HG03432 (cell line): ENCODE measurements at regions not wholly inside any gene's neighbourhood (a gene's known extent, or its start where the extent isn't known, plus 50 kb on each side); places are given as distances from the start of the nearest gene placed in this dataset.

Source experiments
- ATAC-seq: cut with Tn5 transposase; IDR thresholded peaks from one replicate; pipeline ENCODE4 v1.9.1; 2021; ENCODE audit warnings: mild to moderate bottlenecking, moderate library complexity; ENCODE audit not compliant: unreplicated experiment

- ATAC-seq: no peak
Measured at GRCh38 chr9:106581973-106582372, 281.0 kb upstream of the ZNF462 start.

GRCh38 chr9:106583751-106584150, 279.2 kb upstream of the ZNF462 start:
- ATAC-seq: no peak

GRCh38 chr9:106587042-106587441, 275.9 kb upstream of the ZNF462 start:
- ATAC-seq: no peak

GRCh38 chr9:106588626-106589025, 274.3 kb upstream of the ZNF462 start:
- ATAC-seq: no peak

- no peak for ATAC-seq
Measured at GRCh38 chr9:106590759-106591505, 272.0 kb upstream of the ZNF462 start.

GRCh38 chr9:106593201-106593600, 269.8 kb upstream of the ZNF462 start:
- ATAC-seq: no peak

- no peak for ATAC-seq
Measured at GRCh38 chr9:106596984-106597383, 266.0 kb upstream of the ZNF462 start.

GRCh38 chr9:106600955-106601560, 261.9 kb upstream of the ZNF462 start:
- ATAC-seq: no peak

GRCh38 chr9:106602344-106602743, 260.6 kb upstream of the ZNF462 start:
- no peak for ATAC-seq

GRCh38 chr9:106613250-106613737, 249.7 kb upstream of the ZNF462 start:
- ATAC-seq: no peak

GRCh38 chr9:106615118-106615889, 247.7 kb upstream of the ZNF462 start:
- ATAC-seq: no peak

- no peak for ATAC-seq
Measured at GRCh38 chr9:106616026-106616425, 246.9 kb upstream of the ZNF462 start.

- ATAC-seq: no peak
Measured at GRCh38 chr9:106616851-106617345, 246.1 kb upstream of the ZNF462 start.

- no peak for ATAC-seq
Measured at GRCh38 chr9:106619211-106619610, 243.8 kb upstream of the ZNF462 start.

GRCh38 chr9:106620081-106620480, 242.9 kb upstream of the ZNF462 start:
- ATAC-seq: no peak

GRCh38 chr9:106620866-106621265, 242.1 kb upstream of the ZNF462 start:
- no peak for ATAC-seq

GRCh38 chr9:106621313-106622163, 241.4 kb upstream of the ZNF462 start:
- ATAC-seq: no peak

- ATAC-seq: no peak
Measured at GRCh38 chr9:106622164-106622487, 240.8 kb upstream of the ZNF462 start.

- no peak for ATAC-seq
Measured at GRCh38 chr9:106623558-106623957, 239.4 kb upstream of the ZNF462 start.

GRCh38 chr9:106625259-106625789, 237.6 kb upstream of the ZNF462 start:
- ATAC-seq: no peak
